SK-N-SH (cell line): ENCODE measurements at regions not wholly inside any gene's neighbourhood (a gene's known extent, or its start where the extent isn't known, plus 50 kb on each side); places are given as distances from the start of the nearest gene placed in this dataset.

ENCODE experiments used
- CTCF ChIA-PET: fragments of 300-600, 350-600 bp; formaldehyde crosslinking; extraction: SDS; loops from one replicate; lab custom pipeline; 2021; lab: Yijun Ruan, JAX
- POLR2A ChIA-PET: fragments of 350-600 bp; sonication (Branson Sonifier 250); formaldehyde crosslinking; extraction: SDS; loops from one replicate; lab custom pipeline; 2020; ENCODE audit warnings: antibody characterized with exemption, inconsistent platforms; lab: Yijun Ruan, JAX
- DNase-seq: peaks from one replicate; pipeline ENCODE4 v3.0.0; 2012
- H2AFZ ChIP-seq: fragments of 200-600 bp; sonication (generic); 2 replicates; pipeline ENCODE4 v1.8.1; 2016; ENCODE audit warnings: antibody characterized with exemption, mild to moderate bottlenecking, low read depth
- H3F3A ChIP-seq: fragments of 200-600 bp; sonication (generic); replicated peaks from 2 replicates; pipeline ENCODE3; 2016; ENCODE audit warnings: antibody characterized with exemption, mild to moderate bottlenecking; ENCODE audit not compliant: insufficient read depth
- H3K27ac ChIP-seq, 2 experiments: fragments of 200-500 bp in 1 of 2; fragments of 200-600 bp in 1 of 2; sonication (Bioruptor generic) in 1 of 2; sonication (generic), shearing (Covaris generic) in 1 of 2; 2 replicates each; pipeline versions ENCODE4 v1.5.1 to v1.6.1; 2014 to 2016; ENCODE audit warnings: low read depth in 2 of 2, inconsistent platforms in 1 of 2, low read length in 1 of 2, mild to moderate bottlenecking in 1 of 2, mixed read lengths in 1 of 2
- H3K27me3 ChIP-seq: fragments of 200-600 bp; sonication (generic), shearing (Covaris generic); 2 replicates; pipeline ENCODE4 v1.6.1; 2016; ENCODE audit warnings: mixed run types; ENCODE audit not compliant: insufficient read depth
- H3K36me3 ChIP-seq, 2 experiments: fragments of 200-500 bp in 1 of 2; fragments of 200-600 bp in 1 of 2; sonication (Bioruptor generic) in 1 of 2; sonication (generic) in 1 of 2; replicated peaks in 1 of 2; 2 replicates each; pipeline versions ENCODE3 to v1.5.1; 2014 to 2016; ENCODE audit warnings: low read length in 1 of 2, mild to moderate bottlenecking in 1 of 2; ENCODE audit not compliant: insufficient read depth in 2 of 2, control insufficient read depth in 1 of 2
- H3K4me1 ChIP-seq, 2 experiments: fragments of 200-500 bp in 1 of 2; fragments of 200-600 bp in 1 of 2; sonication (Bioruptor generic) in 1 of 2; sonication (generic), shearing (Covaris generic) in 1 of 2; 2 replicates each; pipeline versions ENCODE4 v1.5.1 to v1.6.1; 2014 to 2016; ENCODE audit warnings: low read depth in 1 of 2, low read length in 1 of 2, mixed run types in 1 of 2; ENCODE audit not compliant: insufficient read depth in 2 of 2, control insufficient read depth in 1 of 2
- H3K4me2 ChIP-seq: fragments of 200-600 bp; sonication (generic), shearing (Covaris generic); 2 replicates; pipeline ENCODE4 v1.6.1; 2017; ENCODE audit warnings: mixed run types
- H3K4me3 ChIP-seq, 2 experiments: fragments of 200-500 bp in 1 of 2; fragments of 200-600 bp in 1 of 2; sonication (Bioruptor generic) in 1 of 2; sonication (generic), shearing (Covaris generic) in 1 of 2; 2 replicates each; pipeline versions ENCODE4 v1.5.1 to v1.8.1; 2014 to 2016; ENCODE audit warnings: low read depth in 2 of 2, inconsistent platforms in 1 of 2, low read length in 1 of 2, mild to moderate bottlenecking in 1 of 2, mixed read lengths in 1 of 2, moderate library complexity in 1 of 2
- H3K79me2 ChIP-seq: fragments of 200-600 bp; sonication (generic); 2 replicates; pipeline ENCODE4 v1.8.1; 2017; ENCODE audit warnings: mild to moderate bottlenecking; ENCODE audit not compliant: insufficient read depth
- H3K9ac ChIP-seq: fragments of 200-600 bp; sonication (generic); 2 replicates; pipeline ENCODE4 v1.6.1; 2017; ENCODE audit warnings: mixed run types
- H3K9me2 ChIP-seq: fragments of 200-600 bp; sonication (generic); 2 replicates; pipeline ENCODE4 v1.6.1; 2017; ENCODE audit warnings: mixed run types
- H3K9me3 ChIP-seq: fragments of 200-600 bp; sonication (generic); 2 replicates; pipeline ENCODE4 v1.6.1; 2017; ENCODE audit warnings: mixed run types, mild to moderate bottlenecking, moderate library complexity
- H4K20me1 ChIP-seq: fragments of 200-600 bp; sonication (generic); 2 replicates; pipeline ENCODE4 v1.6.1; 2017; ENCODE audit warnings: mild to moderate bottlenecking, mixed run types; ENCODE audit not compliant: insufficient read depth
- EP300 ChIP-seq, 2 experiments: IDR thresholded peaks; 2 replicates each; pipeline versions ENCODE4 v1.4.0 to v1.6.1; 2012; ENCODE audit warnings: borderline replicate concordance in 1 of 2, low read depth in 1 of 2, low read length in 1 of 2
- EZH2phosphoT487 ChIP-seq: fragments of 200-600 bp; sonication (generic); IDR thresholded peaks from 2 replicates; pipeline ENCODE4 v1.6.1; 2017; ENCODE audit warnings: low read depth, mixed run types, mild to moderate bottlenecking, antibody characterized with exemption, moderate library complexity, borderline replicate concordance
- FOSL2 ChIP-seq: IDR thresholded peaks from 2 replicates; pipeline ENCODE4 v1.4.0; 2012; ENCODE audit warnings: low read depth, mild to moderate bottlenecking, moderate library complexity, borderline replicate concordance
- GABPA ChIP-seq: IDR thresholded peaks from 2 replicates; pipeline ENCODE4 v1.4.0; 2012; ENCODE audit warnings: low read depth, mild to moderate bottlenecking
- GATA2 ChIP-seq: sonication (generic); formaldehyde crosslinking; IDR thresholded peaks from 2 replicates; pipeline ENCODE4 v1.5.0; 2020; ENCODE audit warnings: mild to moderate bottlenecking, missing genetic modification reagents
- MEF2A ChIP-seq: IDR thresholded peaks from 2 replicates; pipeline ENCODE4 v1.4.0; 2012; ENCODE audit warnings: low read depth, borderline replicate concordance
- MXI1 ChIP-seq: IDR thresholded peaks from 2 replicates; pipeline ENCODE4 v1.6.1; 2012; ENCODE audit warnings: mild to moderate bottlenecking, low read depth, low read length, improper control_type of control experiment
- RXRA ChIP-seq: IDR thresholded peaks from 2 replicates; pipeline ENCODE4 v1.4.0; 2012; ENCODE audit warnings: low read depth, mild to moderate bottlenecking, borderline replicate concordance
- SIN3A ChIP-seq: IDR thresholded peaks from 2 replicates; pipeline ENCODE4 v1.6.1; 2012; ENCODE audit warnings: low read depth, mild to moderate bottlenecking, low read length, moderate library complexity, borderline replicate concordance
- TEAD4 ChIP-seq: IDR thresholded peaks from 2 replicates; pipeline ENCODE4 v1.4.0; 2012; ENCODE audit warnings: mild to moderate bottlenecking, borderline replicate concordance; ENCODE audit not compliant: insufficient read depth
- YY1 ChIP-seq: IDR thresholded peaks from 2 replicates; pipeline ENCODE4 v1.4.0; 2012; ENCODE audit warnings: low read depth, mild to moderate bottlenecking
- WGBS: methylation state at CpG from one replicate; pipeline ENCODE4 v1.1.6; 2017; ENCODE audit warnings: low lambda C conversion rate; 5-methylcytosine and 5-hydroxymethylcytosine counted together
- TF ChIP-seq, protein P1 (sequence below): fragments of 200-600 bp; sonication (generic); IDR thresholded peaks from 2 replicates; pipeline ENCODE4 v1.6.1; 2017; ENCODE audit warnings: antibody characterized with exemption, mild to moderate bottlenecking, moderate library complexity
- TF ChIP-seq, protein P2 (sequence below): IDR thresholded peaks from 2 replicates; pipeline ENCODE4 v1.6.1; 2012; ENCODE audit warnings: mild to moderate bottlenecking, low read depth, low read length, moderate library complexity
- TF ChIP-seq, protein P3 (sequence below): IDR thresholded peaks from 2 replicates; pipeline ENCODE4; 2012

DNA sequence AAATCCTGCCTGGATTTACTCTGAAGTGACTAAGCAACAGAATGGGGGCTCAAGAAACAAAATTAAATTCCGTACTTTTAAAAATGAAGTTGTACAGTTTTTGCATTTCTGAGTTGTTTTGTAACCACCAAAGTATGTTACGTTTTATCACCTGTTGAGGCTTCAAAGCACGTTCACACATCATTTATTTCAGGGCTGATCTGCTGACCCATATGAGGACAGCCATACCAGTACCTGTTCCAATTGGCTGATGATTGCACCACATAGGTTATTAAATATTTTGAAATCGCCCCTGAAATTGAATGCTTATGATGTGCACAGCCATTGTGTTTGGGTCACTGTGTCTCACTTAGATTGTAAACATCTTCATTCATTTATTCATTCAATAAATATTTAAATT is 72.0 kb upstream of the FLT1 start:
- Histone ChIP-seq H3K27ac (no peak overlapping the region), H3K4me1 (peaks cover 0 to 7% of the 10 kb centered on the region in 2 experiments; a peak in 1 of 4 replicates), H3K9me2 (no peaks in the 10 kb centered on the region), H3K9ac (no peak overlapping the region), H3K79me2 (no peaks in the 10 kb centered on the region), H3K4me3 (no peak overlapping the region), H3K9me3 (no peaks in the 10 kb centered on the region), H3K4me2 (no peak overlapping the region), H4K20me1 (no peaks in the 10 kb centered on the region), H2AFZ (no peak overlapping the region), H3K27me3 (no peaks in the 10 kb centered on the region), H3F3A (no peaks in the 10 kb centered on the region), H3K36me3 (no peaks in the 10 kb centered on the region)
- WGBS = 74% methylated on average over 4 of the region's 4 CpGs
- ChIA-PET CTCF (no interaction called here), POLR2A (no interaction called here)
- DNase-seq = no peak
- no peak for TF ChIP-seq RXRA
- TF ChIP-seq, protein P1, sequence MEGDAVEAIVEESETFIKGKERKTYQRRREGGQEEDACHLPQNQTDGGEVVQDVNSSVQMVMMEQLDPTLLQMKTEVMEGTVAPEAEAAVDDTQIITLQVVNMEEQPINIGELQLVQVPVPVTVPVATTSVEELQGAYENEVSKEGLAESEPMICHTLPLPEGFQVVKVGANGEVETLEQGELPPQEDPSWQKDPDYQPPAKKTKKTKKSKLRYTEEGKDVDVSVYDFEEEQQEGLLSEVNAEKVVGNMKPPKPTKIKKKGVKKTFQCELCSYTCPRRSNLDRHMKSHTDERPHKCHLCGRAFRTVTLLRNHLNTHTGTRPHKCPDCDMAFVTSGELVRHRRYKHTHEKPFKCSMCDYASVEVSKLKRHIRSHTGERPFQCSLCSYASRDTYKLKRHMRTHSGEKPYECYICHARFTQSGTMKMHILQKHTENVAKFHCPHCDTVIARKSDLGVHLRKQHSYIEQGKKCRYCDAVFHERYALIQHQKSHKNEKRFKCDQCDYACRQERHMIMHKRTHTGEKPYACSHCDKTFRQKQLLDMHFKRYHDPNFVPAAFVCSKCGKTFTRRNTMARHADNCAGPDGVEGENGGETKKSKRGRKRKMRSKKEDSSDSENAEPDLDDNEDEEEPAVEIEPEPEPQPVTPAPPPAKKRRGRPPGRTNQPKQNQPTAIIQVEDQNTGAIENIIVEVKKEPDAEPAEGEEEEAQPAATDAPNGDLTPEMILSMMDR = no peak
- TF ChIP-seq GATA2 (CRISPR knock-in tag) = no peak
- TF ChIP-seq, protein P2, sequence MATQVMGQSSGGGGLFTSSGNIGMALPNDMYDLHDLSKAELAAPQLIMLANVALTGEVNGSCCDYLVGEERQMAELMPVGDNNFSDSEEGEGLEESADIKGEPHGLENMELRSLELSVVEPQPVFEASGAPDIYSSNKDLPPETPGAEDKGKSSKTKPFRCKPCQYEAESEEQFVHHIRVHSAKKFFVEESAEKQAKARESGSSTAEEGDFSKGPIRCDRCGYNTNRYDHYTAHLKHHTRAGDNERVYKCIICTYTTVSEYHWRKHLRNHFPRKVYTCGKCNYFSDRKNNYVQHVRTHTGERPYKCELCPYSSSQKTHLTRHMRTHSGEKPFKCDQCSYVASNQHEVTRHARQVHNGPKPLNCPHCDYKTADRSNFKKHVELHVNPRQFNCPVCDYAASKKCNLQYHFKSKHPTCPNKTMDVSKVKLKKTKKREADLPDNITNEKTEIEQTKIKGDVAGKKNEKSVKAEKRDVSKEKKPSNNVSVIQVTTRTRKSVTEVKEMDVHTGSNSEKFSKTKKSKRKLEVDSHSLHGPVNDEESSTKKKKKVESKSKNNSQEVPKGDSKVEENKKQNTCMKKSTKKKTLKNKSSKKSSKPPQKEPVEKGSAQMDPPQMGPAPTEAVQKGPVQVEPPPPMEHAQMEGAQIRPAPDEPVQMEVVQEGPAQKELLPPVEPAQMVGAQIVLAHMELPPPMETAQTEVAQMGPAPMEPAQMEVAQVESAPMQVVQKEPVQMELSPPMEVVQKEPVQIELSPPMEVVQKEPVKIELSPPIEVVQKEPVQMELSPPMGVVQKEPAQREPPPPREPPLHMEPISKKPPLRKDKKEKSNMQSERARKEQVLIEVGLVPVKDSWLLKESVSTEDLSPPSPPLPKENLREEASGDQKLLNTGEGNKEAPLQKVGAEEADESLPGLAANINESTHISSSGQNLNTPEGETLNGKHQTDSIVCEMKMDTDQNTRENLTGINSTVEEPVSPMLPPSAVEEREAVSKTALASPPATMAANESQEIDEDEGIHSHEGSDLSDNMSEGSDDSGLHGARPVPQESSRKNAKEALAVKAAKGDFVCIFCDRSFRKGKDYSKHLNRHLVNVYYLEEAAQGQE = no peak
- TF ChIP-seq MXI1 = no peak
- TF ChIP-seq, protein P3, sequence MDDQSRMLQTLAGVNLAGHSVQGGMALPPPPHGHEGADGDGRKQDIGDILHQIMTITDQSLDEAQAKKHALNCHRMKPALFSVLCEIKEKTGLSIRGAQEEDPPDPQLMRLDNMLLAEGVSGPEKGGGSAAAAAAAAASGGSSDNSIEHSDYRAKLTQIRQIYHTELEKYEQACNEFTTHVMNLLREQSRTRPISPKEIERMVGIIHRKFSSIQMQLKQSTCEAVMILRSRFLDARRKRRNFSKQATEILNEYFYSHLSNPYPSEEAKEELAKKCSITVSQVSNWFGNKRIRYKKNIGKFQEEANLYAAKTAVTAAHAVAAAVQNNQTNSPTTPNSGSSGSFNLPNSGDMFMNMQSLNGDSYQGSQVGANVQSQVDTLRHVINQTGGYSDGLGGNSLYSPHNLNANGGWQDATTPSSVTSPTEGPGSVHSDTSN = no peak
- no peak for TF ChIP-seq TEAD4
- TF ChIP-seq FOSL2 = no peak
- TF ChIP-seq YY1 = no peak
- TF ChIP-seq EZH2phosphoT487 = no peak
- no peak for TF ChIP-seq GABPA
- no peak for TF ChIP-seq EP300 (IDR thresholded peaks at IDR 0.05; ENCODE audit: borderline replicate concordance in 1 of 2, low read depth in 1 of 2, low read length in 1 of 2)
- no peak for TF ChIP-seq MEF2A
- TF ChIP-seq SIN3A = no peak
